Femur (tissue), 1 donor: ENCODE measurements at regions not wholly inside any gene's neighbourhood (a gene's known extent, or its start where the extent isn't known, plus 50 kb on each side); places are given as distances from the start of the nearest gene placed in this dataset.

ENCODE experiments used
- DNase-seq: peaks from one replicate; pipeline ENCODE4 v3.0.0-alpha.2; 2017

DNA sequence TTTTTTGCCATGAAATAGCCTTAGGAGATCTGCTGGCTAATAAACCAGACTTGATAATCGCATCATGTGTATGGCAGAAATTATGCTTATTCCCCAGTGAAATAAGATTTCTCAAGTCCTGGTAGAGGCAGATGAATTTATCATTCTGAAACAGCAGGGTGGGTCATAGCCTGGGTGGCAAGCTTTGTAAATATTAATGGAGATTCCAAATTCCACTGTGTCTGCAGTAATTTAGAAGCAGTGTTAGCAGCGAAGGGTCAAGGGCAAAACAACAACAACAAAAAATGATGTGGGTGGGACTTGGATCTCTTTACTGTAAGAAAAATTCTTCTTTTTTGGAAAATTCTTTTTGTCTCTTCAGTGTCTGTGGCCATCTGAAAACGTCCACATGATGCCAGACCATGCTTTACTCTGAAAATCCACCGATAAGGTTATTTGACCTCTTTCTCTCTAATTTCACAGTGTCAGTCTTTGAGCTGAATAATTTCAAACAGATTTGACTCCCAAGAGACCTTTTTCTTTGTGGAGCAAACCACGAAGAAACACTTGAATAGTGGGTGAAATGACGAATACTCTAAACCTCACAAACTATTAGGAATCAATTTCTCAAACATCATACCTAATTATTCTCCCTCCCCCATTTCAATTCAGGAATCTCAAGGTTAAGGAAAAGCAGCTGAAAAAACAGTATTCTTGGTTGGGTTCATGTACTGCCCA, 106.0 kb upstream of the RPS23 start:
- no peak for DNase-seq

DNA sequence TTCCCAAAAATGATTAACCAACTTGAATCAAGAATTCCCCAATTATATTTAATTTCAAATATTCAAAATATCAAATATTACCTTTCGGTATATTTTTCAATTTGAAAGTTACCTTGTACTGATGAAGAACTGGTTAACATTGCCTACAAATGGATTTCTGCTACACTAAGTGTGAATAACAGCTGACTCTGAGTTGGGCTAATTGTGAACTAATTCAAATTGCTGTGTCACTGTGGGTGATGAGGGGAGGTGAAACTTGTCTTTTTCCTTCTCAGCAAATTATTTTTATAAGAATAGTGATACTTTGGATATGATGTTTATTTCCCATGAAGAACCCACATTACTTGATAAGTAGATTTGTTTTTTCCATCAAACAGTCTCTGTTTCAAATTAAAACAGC, 103.4 kb upstream of the RPS23 start:
- no peak for DNase-seq

DNA sequence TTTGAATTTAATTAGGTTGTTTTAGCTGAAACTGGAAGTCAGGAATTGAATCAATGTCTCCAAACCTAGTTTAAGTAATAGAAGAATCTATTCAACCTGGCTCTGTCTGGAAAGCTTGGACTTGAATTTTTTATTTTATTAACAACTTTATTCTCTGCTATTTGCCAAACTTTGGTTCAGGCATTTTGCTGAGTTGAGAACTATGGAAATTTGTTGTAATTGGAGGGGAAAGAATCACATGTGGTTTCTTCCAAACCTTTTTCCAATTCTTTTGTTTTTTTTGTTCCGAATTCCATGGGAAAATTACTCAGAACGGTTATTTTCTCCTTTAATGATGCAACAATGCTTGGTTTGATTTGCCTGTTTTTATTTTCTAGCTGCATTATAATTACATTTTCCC, 98.2 kb upstream of the RPS23 start:
- DNase-seq, result no peak

DNA sequence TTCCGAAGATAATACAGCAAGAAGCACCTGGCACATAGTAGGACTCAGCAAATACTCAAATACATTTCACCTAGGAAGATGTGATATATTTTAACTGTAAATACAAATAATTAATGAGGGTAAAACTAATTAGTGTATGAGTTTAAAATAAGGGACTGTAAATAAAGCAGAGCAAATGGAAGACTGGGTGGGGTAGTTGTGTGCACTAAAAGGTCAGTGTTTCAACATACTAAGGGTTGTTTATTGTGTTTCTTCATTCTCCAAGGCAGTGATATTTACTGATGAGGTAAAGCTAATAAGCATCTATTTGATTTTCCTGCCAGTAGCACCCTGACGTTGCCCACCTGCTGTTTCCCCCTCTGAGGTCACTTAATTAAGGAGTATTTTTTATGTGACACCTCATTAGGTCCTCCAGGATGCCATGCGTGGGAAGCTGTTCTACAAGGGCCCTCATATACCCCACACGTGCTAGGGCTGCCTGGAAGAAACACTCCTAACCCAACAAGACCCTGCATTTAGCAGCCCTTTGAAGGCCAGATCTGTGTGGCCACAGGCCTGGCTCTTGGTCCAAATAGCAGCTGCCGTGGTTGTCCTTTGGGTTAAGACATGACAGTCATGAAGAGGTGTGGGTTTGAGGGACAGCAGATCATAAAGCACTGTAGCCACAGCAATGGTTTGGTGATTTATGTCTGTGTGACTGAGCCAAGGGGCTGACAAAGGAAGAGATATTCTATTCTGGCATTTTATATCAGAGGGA, 97.5 kb upstream of the RPS23 start:
- peak; percentile 75 for DNase-seq

DNA sequence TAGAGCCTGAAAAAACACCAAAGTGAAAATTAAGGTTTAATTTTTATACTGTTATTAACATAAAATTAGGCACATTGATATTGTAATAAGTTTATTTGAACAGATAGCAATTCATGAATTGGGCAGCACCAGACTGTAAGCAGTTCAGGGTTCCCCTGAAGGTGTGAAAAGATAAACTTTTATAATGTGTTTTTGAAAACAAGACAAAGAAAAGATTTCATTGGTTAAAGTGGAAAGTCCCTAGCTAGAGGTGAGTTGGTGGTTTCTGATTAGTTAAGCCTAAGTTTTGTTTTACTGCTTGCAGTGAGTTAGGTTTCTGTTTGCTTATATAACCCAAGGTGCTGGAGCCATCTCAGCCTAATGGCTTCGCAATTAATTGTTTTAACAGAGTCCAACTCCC, 96.5 kb upstream of the RPS23 start:
- DNase-seq, result no peak

DNA sequence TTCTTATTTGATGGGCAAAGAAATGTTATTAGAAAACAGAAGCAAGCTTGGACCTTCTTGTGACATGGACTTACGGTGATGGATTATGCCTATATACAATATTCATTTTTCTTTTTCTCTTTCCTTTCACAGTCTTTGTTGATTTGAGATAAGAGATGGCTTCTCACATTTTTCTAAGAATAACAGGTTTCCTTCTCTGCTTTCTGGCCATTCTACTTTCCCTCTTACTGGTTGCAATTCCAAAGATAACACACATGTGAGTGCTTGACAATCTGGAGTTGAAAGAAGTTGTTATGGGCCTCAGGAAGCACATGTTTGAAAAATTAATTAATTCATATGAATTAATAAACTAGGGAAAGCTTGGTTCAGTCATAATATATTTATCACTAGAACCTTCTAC, 89.8 kb upstream of the RPS23 start:
- no peak for DNase-seq

DNA sequence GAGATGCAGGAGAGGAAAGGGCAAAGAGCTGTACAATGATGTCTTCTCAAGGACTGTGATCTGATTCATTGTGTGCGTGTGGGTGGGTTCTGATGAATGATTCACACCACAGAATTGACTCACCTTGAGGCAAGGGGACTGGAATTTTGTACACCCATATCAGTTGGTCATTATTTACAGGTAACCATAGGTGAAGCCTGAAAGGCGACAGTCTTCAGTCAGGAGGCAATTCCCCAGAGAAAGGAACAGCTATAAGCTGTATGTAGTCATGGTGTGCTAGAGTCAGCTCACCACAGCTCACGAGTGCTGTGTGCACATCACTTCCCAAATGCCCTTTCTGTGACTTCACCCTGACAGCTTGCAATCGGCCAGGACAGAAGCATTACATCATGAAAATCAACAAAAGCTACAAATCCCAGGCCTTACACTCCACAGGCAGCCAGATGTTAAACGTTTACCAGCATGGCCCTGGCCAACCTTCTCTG, 87.6 kb upstream of the RPS23 start:
- DNase-seq, result no peak

DNA sequence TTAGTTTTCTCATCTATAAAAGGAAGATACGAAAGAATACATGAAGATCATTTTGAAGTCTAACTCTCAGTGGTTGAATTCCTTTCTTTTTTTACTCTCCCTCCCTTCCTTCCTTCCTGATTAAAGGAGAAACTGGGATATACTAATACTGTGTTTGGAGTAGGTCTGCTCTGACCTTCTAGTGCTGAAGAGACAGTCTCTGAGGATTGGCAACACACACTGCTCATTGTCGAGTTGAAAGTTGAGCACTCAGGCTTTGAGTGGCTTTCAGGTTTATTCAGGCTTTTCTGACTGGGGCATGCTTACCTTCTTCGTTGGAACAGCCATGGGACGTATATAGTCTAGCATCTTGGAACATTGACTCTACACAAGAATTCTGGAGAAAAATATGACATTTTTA, 86.9 kb upstream of the RPS23 start:
- DNase-seq, result no peak

DNA sequence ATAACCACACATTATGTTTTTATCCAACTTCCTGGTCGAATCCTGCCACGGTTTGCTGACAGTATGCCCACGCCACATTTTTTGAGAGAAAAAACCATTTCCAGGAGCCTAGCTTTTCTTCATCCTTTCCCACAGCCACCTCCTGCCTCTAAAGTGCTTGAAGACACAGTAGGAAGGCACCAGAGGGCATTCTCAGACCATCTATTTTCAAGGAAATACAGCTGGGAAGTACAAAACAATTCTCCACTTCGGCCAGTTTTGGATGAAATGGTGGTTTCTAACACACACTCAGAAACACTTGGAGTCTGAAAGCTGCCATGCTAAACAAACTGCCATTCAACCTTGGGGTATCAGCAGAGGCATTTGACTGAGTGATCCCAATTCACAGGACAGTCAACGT, 86.3 kb upstream of the RPS23 start:
- DNase-seq, result no peak

DNA sequence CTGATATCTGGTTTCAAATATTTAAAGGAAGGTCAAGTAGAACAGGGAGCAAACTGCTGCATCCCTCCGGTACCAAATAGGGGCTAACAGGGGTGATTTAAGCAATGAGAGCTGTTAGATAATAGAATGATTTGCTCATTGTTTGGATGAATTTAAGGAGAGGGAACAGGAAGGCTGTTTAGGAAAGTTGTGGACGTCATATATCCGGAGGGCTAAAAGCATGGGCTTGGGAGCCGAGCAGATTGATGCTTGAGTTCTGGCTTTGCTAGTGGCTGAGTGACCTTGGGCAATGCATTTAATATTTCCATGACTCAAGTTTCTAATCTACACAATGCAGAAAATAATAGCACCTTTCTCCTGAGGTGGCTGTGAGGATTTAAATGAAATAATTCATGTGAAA, 85.4 kb upstream of the RPS23 start:
- no peak for DNase-seq

DNA sequence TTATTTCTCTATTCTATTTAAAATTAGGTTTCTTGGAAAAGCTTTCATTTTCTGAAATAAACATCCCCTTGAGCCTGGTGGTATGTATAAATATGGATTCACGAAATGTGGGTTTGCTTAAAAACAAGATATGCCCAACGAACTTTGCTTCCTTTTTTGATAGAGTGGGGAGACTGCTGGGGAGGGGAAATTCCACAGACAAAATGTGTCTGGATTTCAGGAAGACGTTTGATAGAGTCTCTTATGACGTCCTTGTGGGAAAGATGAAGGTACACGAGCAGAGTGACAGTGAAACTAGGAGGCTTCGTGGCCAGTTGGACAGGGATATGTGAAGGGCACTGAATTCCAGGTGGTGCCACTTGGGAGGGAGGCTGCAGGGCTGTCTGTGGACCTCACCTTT, 84.5 kb upstream of the RPS23 start:
- no peak for DNase-seq

DNA sequence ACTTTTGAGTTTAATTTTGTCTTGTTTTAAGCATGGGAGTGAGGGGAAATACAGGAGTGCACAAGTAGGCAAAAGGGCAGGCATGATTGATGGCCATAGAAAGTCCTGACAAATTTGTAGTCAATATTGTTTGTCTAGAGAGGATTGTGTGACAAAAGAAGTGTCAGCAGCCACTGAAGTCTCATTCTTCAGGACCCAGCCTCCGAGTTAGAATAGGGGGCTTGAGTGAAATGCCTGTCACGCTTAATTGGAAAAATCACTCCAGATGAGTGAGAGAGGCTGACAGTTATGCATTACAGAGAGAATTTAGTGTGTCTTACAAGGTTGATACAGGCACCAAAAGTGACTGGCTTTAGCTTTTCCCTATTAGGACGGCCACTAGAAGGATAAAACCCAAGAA, 81.9 kb upstream of the RPS23 start:
- DNase-seq, result no peak

DNA sequence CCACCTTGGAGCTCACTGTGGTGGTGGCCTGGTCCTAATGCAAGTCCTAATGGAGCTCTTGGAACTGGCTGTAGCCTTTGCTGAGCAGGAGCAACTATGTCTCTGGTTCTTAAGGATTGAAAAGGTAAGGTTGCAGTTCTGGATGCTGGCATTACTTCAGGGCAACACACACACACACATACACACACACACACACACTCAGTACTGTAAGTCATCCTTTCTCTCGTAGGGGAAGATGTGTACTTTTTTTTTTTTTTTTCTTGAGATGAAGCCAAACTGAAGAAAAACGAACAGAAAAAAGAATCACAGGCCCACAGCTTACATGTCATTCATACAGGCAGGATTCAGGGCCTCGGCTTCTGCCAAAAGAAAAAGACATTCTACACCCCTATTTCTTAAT, 81.1 kb upstream of the RPS23 start:
- no peak for DNase-seq

DNA sequence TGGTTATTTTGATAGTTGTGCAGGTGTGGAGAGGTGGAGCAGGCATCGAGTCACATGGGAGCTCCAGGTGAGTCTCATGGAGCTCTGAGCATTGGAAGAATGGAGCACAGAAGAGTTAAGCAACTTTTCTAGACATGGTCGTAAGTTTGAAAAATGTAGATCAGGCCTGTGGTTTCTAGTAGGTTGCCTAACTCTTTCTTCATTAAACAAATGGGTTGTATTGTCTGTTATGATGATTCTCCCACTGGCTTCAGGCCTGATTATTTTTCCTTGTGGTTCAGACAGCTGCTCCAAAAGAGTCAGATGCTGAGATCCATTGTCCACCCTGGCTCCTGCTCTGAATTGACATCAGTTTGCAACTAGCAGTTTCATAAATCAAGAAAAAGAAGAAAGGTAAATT, 80.3 kb upstream of the RPS23 start:
- no peak for DNase-seq

DNA sequence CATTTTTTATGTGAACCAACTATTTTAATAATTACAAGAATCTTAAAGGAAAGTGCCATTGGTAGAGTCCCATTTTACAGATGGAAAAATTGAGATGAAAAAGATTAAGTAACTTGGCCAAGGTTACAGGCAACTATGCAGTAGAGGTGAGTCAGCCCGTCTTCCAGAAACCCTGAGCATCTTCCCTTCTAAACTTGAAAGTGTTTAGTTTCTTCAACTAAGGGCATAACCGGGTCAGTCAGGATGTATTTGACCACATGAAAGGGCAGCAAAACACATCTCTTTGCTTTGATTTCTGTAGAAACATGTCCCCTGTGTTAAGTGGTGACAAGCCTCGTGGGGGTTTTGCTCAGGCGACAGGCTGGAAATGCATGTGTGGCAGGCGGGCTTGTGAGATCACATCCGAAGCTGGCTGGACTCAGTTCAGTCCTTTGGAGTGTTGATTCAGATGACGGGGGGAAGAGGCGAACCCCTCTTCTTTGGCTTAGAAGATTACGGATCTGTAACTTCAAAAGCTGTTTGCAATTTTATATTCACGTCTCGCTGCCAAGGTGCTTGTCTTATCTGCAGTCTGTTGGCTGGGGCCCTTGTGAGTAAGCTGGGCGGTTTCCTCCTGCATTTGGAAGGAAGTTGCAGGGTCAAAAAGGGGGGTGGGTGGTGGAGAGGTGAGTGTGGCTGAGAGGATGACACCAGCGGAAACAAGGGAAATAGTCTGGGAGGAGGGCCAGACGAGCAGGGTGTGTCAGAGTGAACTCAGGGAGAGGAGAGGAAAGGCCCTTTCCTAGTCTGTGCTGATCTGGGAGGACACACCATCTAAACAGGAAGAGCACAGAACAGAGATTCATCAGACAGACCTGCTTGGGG, 78.9 kb upstream of the RPS23 start:
- DNase-seq, result peak; percentile 88

DNA sequence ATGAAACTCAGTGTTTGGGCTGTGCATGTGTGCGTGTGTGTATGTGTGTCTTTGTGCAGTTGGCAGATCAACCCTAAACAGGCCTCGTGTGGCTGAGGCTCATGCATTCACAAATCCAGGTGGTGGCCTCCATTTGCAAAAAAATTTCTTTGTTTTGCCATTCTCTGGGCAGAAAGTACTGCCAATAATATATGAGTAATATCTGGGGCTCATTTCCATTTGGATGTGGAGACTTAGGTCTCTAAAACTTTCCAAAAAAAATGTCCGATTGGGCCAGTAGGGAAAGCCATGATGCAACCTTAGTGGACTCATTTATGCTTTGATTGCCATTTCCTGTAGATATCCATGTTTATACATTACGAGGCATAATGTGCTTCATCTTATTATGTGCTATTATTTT, 77.9 kb upstream of the RPS23 start:
- no peak for DNase-seq

DNA sequence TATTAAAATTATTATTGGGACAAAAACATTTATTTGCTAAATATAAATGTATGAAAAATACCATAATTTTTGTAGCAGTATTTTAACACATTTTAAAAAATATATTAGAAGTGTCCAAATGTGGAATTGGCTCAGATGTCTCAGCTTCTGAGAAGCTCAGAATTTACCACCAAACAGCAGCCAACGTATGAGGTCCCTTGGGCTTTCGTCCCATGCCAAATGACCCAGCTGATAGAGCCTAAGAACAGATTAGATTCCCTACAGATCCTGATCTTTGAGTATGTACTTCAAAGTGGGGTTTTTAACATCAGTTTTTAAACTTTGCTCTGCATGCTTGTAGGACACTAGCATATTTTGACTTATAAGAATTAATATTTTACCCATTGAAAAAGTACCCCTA, 77.3 kb upstream of the RPS23 start:
- no peak for DNase-seq

DNA sequence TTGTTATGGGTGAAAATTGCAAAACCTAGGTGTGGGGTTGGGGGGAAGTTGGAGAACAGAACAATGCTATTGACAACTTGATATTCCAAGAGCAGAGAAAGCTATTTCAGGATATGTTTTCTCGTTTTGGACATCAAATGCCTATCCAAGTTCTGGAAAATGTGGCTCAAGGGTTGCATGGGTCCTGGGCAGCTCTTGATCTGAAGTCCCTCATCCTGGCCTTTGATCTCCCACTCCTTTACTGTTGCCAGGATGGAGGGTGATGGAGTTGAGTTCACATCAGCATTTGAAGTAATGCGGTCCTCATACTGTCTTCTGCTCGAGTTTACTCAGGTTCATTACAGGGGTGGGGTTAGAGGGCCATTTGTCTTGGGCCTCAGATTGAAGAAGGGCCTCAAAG, 76.9 kb upstream of the RPS23 start:
- no peak for DNase-seq

DNA sequence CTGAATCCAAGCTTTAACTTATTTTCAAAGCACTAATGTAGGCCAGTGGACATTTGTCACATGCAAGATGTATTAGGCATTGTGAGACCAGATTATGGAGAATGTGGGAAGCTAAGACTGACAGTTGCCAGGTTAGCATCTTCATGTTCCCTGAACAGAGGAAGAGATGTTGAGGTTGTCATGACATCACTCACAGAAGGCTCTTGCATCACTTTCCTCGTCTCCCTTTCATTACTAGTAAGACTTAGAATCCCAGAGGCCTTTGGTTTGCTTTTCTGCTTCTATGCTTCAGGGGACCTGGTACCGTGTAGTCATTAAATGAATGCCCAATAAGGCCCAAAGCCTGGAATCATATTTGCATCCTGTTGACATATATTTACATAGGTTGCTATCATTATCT, 76.4 kb upstream of the RPS23 start:
- no peak for DNase-seq

DNA sequence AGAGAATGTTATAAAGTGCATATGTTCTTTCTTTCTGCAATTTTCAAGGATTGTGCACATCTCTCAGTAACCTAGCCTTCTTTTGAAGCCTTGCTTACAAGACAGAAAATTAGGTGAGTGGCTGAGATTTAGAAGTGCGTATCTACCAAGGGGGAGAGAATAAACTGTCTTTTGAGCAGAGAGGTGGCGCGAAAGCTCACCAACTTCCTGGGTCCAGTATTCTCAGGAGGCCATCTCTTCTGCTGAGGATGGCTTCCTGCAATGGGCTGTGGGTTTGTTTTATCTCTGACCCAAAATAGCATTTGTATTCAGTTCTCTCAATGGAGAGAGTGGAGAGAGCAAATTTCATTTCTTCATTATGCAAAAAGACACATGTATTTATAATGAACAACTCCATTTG, 75.4 kb upstream of the RPS23 start:
- DNase-seq, result no peak

DNA sequence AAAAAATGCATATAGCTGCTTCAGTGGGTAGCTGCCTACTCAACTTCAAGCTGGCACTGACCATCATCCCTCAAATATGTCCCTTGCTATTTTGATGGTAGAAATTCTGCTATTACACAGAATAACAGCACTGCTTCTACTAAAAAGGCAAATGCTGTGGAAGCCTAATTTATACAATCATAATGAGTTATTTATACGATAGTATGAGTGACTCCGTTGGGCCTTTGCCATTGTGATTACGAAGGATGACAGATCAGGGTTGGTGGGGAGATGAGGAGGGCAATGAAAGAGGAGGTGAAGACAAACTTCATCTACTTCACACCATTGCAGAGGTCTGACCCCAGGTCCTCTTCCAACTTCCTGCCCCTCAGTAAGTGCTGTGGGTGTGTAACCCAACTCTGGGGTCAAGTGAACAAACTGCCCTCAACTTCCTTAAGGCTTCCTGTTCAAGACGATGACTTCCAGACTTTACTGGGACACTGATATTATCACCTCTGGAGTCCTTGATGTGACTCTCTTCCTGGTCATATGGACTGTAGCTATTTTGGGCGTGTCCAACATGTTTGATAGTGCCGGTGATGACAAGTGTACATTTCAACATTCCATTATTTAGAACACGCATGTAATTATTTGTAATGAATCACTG, 74.1 kb upstream of the RPS23 start:
- DNase-seq, result no peak

DNA sequence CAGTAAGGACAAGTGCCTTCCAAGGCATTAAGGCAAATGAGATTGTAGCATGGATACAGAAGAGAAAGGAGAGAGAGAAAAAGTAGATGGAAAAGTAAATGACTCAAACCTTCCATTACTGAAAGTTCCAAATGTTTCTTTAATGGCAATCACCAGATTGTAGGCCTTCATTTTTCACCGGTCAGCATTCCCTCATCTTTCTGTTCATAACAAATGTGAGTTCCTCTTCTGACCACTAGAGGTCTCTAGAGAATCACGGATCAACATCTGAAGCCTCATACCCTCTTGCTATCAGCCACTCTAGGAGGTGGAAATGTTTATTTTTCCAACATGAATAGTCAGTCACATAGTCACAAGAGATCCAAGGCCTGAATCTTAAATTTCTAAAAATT, 73.6 kb upstream of the RPS23 start:
- no peak for DNase-seq

DNA sequence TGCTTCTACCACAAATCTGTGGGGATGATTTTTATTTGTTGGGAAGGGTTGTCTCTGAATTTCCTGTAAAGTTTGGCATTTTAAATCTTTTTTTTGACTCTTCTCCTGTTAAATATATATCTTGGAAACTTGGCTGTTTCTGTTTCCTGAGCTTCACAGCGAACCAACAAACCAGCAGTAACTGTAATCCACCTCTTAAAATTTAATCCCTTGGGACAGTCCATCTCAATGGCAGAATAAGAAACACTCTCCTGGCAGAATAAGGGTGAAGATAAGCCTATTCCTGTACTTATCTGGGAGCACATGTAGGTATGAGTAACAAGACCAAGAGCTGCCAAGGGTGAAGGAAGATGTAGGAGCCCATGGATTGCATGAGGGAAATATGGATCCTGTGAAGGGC, 73.1 kb upstream of the RPS23 start:
- DNase-seq, result no peak
